ENCODE measurements at regions not wholly inside any gene's neighbourhood (a gene's known extent, or its start where the extent isn't known, plus 50 kb on each side); places are given as distances from the start of the nearest gene placed in this dataset.

- no peaks in the 10 kb centered on the region for H3K4me1 Mint-ChIP-seq (ENCODE audit: low read depth)
- TF ChIP-seq, protein P1, sequence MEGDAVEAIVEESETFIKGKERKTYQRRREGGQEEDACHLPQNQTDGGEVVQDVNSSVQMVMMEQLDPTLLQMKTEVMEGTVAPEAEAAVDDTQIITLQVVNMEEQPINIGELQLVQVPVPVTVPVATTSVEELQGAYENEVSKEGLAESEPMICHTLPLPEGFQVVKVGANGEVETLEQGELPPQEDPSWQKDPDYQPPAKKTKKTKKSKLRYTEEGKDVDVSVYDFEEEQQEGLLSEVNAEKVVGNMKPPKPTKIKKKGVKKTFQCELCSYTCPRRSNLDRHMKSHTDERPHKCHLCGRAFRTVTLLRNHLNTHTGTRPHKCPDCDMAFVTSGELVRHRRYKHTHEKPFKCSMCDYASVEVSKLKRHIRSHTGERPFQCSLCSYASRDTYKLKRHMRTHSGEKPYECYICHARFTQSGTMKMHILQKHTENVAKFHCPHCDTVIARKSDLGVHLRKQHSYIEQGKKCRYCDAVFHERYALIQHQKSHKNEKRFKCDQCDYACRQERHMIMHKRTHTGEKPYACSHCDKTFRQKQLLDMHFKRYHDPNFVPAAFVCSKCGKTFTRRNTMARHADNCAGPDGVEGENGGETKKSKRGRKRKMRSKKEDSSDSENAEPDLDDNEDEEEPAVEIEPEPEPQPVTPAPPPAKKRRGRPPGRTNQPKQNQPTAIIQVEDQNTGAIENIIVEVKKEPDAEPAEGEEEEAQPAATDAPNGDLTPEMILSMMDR (IDR thresholded peaks at IDR 0.05) = no peak
- no peak for DNase-seq
- peaks cover 27% of the 10 kb centered on the region for H3K27me3 Mint-ChIP-seq (ENCODE audit: insufficient read depth)
- H3K27ac Mint-ChIP-seq = no peak overlapping the region
- H3K36me3 Mint-ChIP-seq (ENCODE audit: low read depth) = no peaks in the 10 kb centered on the region
- H3K4me3 Mint-ChIP-seq = no peak overlapping the region
- H3K9me3 Mint-ChIP-seq = no peaks in the 10 kb centered on the region; the same call in 1 of the 2 replicates
These were observed 104.0 kb upstream of the LHX1 start for GRCh38 chr17:36833279-36833678.

GRCh38 chr17:36835036-36835435, 102.2 kb upstream of the LHX1 start:
- Mint-ChIP-seq H3K9me3 (no peaks in the 10 kb centered on the region; the same call in 1 of the 2 replicates), H3K27me3 (ENCODE audit: insufficient read depth) (peaks cover 36% of the 10 kb centered on the region), H3K36me3 (ENCODE audit: low read depth) (no peaks in the 10 kb centered on the region), H3K27ac (no peak overlapping the region), H3K4me3 (no peak overlapping the region), H3K4me1 (ENCODE audit: low read depth) (no peaks in the 10 kb centered on the region)
- no peak for DNase-seq
- TF ChIP-seq, protein P1 (IDR thresholded peaks at IDR 0.05) = no peak

DNA sequence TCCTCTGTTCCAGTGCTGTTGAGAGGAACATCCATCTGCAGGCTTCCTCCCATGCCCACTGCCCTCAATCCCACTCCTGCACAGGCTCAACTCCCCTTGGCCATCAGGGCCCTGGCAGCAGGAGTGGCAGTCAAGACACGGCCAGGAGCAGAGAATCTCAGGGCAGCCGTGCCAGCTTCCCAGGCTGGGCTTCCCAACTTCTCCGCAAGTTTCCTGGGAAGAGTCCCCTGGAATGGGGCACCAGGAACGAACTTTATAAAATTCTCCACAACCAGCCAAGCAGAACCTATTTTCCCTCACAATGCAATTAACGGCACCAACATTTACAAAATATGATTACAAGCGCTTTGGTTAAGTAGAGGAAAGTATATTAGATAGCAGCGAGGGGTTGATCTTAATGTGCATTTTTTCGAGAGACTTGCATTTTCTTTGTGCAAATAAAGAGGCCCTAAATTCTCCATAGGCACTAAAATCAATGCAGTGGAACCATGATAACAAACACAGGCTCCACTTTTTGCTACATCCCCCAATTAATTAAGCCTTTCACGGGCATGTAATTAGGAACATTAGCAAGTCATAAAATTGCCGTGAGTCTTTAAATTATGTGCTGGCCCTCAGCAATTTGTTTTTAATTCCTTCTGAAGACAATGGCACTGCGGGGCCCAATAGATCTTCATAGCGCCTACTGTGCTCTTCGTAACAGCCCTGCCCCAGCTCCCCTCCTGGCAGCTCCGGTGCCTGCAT, 99.9 kb upstream of the LHX1 start:
- H3K27me3 Mint-ChIP-seq (ENCODE audit: insufficient read depth) = peaks cover 45% of the 10 kb centered on the region

DNA sequence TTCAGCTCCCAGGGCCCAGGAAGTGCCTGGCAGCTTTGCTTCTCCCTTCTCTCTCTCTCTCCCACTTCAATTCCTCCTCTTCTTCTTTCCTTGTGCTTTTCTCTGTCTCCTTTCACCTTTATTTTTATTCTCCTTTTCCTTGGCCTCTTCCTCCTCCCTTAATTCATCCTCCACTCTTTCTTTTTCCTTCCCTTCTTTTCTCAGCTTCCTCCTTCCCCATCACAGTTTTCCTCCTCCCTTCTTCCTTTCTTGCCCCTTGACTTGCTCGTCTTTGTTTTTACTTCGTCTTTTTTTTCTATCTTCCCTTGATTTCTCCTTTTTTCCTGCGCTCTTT, 99.4 kb upstream of the LHX1 start:
- TF ChIP-seq, protein P1 (IDR thresholded peaks at IDR 0.05) = no peak
- no peak for DNase-seq
- H3K27ac Mint-ChIP-seq = no peak overlapping the region
- H3K4me1 Mint-ChIP-seq (ENCODE audit: low read depth) = no peaks in the 10 kb centered on the region
- peaks cover 49% of the 10 kb centered on the region for H3K27me3 Mint-ChIP-seq (ENCODE audit: insufficient read depth)
- H3K4me3 Mint-ChIP-seq = no peak overlapping the region
- peaks cover 5% of the 10 kb centered on the region; the same call in 1 of the 2 replicates for H3K36me3 Mint-ChIP-seq (ENCODE audit: low read depth)
- no peaks in the 10 kb centered on the region; the same call in 1 of the 2 replicates for H3K9me3 Mint-ChIP-seq

More for the DNA sequence above, 99.9 kb upstream of the LHX1 start:
- no peaks in the 10 kb centered on the region; the same call in 1 of the 2 replicates for H3K9me3 Mint-ChIP-seq
- H3K4me3 Mint-ChIP-seq = no peak overlapping the region
- TF ChIP-seq, protein P1 (IDR thresholded peaks at IDR 0.05) = no peak
- H3K27ac Mint-ChIP-seq = no peak overlapping the region
- peaks cover 5% of the 10 kb centered on the region; the same call in 1 of the 2 replicates for H3K36me3 Mint-ChIP-seq (ENCODE audit: low read depth)
- H3K4me1 Mint-ChIP-seq (ENCODE audit: low read depth) = no peaks in the 10 kb centered on the region
- DNase-seq = no peak

GRCh38 chr17:36839256-36839655, 98.0 kb upstream of the LHX1 start:
- Mint-ChIP-seq H3K27ac (no peak overlapping the region), H3K9me3 (no peaks in the 10 kb centered on the region; the same call in 1 of the 2 replicates), H3K4me1 (ENCODE audit: low read depth) (no peaks in the 10 kb centered on the region), H3K36me3 (ENCODE audit: low read depth) (peaks cover 5% of the 10 kb centered on the region; the same call in 1 of the 2 replicates), H3K4me3 (no peak overlapping the region), H3K27me3 (ENCODE audit: insufficient read depth) (peaks cover 57% of the 10 kb centered on the region)
- DNase-seq = no peak
- TF ChIP-seq, protein P1 (IDR thresholded peaks at IDR 0.05) = no peak
